H1 (cell line): ENCODE measurements at regions not wholly inside any gene's neighbourhood (a gene's known extent, or its start where the extent isn't known, plus 50 kb on each side); places are given as distances from the start of the nearest gene placed in this dataset.

Source experiments
- TCF12 ChIP-seq: IDR thresholded peaks from 2 replicates; pipeline ENCODE4 v1.6.1; 2011; ENCODE audit warnings: low read depth, mild to moderate bottlenecking, low read length

GRCh38 chr21:15445327-15445726 is 284.5 kb upstream of the USP25 start (continued):
- TF ChIP-seq TCF12 = peak; percentile 98
